ENCODE measurements at regions not wholly inside any gene's neighbourhood (a gene's known extent, or its start where the extent isn't known, plus 50 kb on each side); places are given as distances from the start of the nearest gene placed in this dataset.

- TF ChIP-seq EP300 (IDR thresholded peaks at IDR 0.05): no peak
- TF ChIP-seq CTCF (IDR thresholded peaks at IDR 0.05): no peak
Measured at GRCh38 chr10:2834214-2834613, 233.1 kb upstream of the PFKP start.

Data from sigmoid colon (tissue), 4 donors.